NCI-H2029 (cell line): ENCODE measurements at regions not wholly inside any gene's neighbourhood (a gene's known extent, or its start where the extent isn't known, plus 50 kb on each side); places are given as distances from the start of the nearest gene placed in this dataset.
A peak's percentile ranks its signal among the peaks of the same experiment; 100 is the strongest.

Source experiments
- DNase-seq: peaks from one replicate; lab custom pipeline; 2025; lab: John Stamatoyannopoulos, UW

- peak; percentile 24 for DNase-seq
These were observed 188.7 kb upstream of the LINGO1 start for GRCh38 chr15:77821188-77821958.

- DNase-seq = no peak
These were observed 187.4 kb upstream of the LINGO1 start for GRCh38 chr15:77819851-77820728.

GRCh38 chr15:77819048-77819850 is 186.5 kb upstream of the LINGO1 start:
- no peak for DNase-seq

GRCh38 chr15:77818484-77819047 is 185.9 kb upstream of the LINGO1 start:
- DNase-seq = no peak

GRCh38 chr15:77817434-77817833 is 184.7 kb upstream of the LINGO1 start:
- DNase-seq = no peak

GRCh38 chr15:77816983-77817382 is 184.3 kb upstream of the LINGO1 start:
- no peak for DNase-seq

- DNase-seq = no peak
These were observed 182.3 kb upstream of the LINGO1 start for GRCh38 chr15:77815015-77815414.

GRCh38 chr15:77812664-77813063 is 180.0 kb upstream of the LINGO1 start:
- no peak for DNase-seq

GRCh38 chr15:77811270-77811669 is 178.6 kb upstream of the LINGO1 start:
- DNase-seq = no peak

GRCh38 chr15:77810130-77810571 is 177.4 kb upstream of the LINGO1 start:
- DNase-seq = no peak

GRCh38 chr15:77808581-77809177 is 176.0 kb upstream of the LINGO1 start:
- no peak for DNase-seq

GRCh38 chr15:77808075-77808474 is 175.4 kb upstream of the LINGO1 start:
- DNase-seq = no peak

- no peak for DNase-seq
These were observed 174.9 kb upstream of the LINGO1 start for GRCh38 chr15:77807611-77808010.

- DNase-seq = no peak
These were observed 174.4 kb upstream of the LINGO1 start for GRCh38 chr15:77807115-77807514.

GRCh38 chr15:77804210-77804609 is 171.5 kb upstream of the LINGO1 start:
- DNase-seq = no peak

- DNase-seq = no peak
These were observed 170.8 kb upstream of the LINGO1 start for GRCh38 chr15:77803487-77803886.

- no peak for DNase-seq
These were observed 167.6 kb upstream of the LINGO1 start for GRCh38 chr15:77800305-77800704.

GRCh38 chr15:77798847-77799246 is 166.1 kb upstream of the LINGO1 start:
- no peak for DNase-seq

GRCh38 chr15:77798151-77798835 is 165.6 kb upstream of the LINGO1 start:
- DNase-seq = peak; percentile 34

GRCh38 chr15:77797270-77797669 is 164.6 kb upstream of the LINGO1 start:
- DNase-seq = peak; percentile 66
